ENCODE measurements at regions not wholly inside any gene's neighbourhood (a gene's known extent, or its start where the extent isn't known, plus 50 kb on each side); places are given as distances from the start of the nearest gene placed in this dataset.

DNA sequence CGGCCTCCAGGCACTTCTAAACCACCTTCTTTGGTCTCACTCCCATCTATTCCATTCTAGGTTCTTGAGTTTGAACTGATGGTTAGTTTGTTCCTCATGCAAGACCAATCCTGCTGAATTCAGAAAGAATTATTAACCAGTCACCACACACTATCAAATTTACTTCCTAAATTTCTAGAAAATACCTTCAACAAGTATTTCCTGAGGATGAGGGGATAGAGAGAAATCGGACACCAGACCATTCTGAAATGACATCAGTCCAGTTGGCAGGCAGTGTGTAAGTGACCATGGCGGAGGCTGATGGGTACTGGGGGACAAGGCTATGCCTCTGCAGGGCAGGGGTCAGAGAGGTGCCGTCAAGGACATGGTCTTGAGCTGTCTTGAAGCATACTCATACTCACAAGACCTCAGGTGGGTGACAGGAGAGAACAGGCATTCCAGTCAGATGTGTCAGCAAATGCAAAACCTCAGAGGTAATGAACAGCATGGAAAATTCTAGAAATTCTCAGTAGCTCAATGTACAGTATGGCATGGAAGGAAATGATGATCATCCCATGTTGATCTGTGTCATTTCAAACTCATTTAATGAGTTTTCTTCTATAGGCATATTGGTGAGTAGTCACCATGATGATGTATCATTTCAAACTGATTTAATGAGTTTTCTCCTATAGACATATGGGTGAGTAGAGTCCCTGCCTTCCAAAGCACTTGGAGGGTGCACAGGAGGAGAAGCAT lies 119.6 kb downstream of the DDX1 start:
- Histone ChIP-seq H3K79me2 (ENCODE audit: insufficient read depth, low read length) (no peaks in the 10 kb centered on the region), H3K4me3 (ENCODE audit: insufficient read depth, low read depth, low read length) (no peak overlapping the region), H3K36me3 (ENCODE audit: insufficient read depth, low read length) (no peaks in the 10 kb centered on the region), H3K4me2 (ENCODE audit: low read length) (no peak overlapping the region), H3K27ac (ENCODE audit: low read depth, low read length) (no peak overlapping the region), H3K4me1 (ENCODE audit: insufficient read depth, low read length) (no peaks in the 10 kb centered on the region), H3K27me3 (ENCODE audit: insufficient read depth, low read length) (no peaks in the 10 kb centered on the region), H3K9ac (ENCODE audit: low read length) (no peak overlapping the region), H3K9me3 (ENCODE audit: insufficient read depth, low read depth, low read length) (no peaks in the 10 kb centered on the region), H2AFZ (ENCODE audit: low read depth, low read length) (no peak overlapping the region), H4K20me1 (ENCODE audit: insufficient read depth, low read length) (no peaks in the 10 kb centered on the region)
- H3K4me1 Mint-ChIP-seq (ENCODE audit: low read depth, unreplicated experiment): peaks cover 15% of the 10 kb centered on the region
- no peak for DNase-seq (ENCODE audit: low read depth)
- no peak for FAIRE-seq
- H3K4me3 Mint-ChIP-seq (ENCODE audit: unreplicated experiment): peak overlapping the region; percentile 23
- TF ChIP-seq EZH2 (IDR thresholded peaks at IDR 0.05; ENCODE audit: insufficient read depth, low read length): no peak
- TF ChIP-seq, protein P1, sequence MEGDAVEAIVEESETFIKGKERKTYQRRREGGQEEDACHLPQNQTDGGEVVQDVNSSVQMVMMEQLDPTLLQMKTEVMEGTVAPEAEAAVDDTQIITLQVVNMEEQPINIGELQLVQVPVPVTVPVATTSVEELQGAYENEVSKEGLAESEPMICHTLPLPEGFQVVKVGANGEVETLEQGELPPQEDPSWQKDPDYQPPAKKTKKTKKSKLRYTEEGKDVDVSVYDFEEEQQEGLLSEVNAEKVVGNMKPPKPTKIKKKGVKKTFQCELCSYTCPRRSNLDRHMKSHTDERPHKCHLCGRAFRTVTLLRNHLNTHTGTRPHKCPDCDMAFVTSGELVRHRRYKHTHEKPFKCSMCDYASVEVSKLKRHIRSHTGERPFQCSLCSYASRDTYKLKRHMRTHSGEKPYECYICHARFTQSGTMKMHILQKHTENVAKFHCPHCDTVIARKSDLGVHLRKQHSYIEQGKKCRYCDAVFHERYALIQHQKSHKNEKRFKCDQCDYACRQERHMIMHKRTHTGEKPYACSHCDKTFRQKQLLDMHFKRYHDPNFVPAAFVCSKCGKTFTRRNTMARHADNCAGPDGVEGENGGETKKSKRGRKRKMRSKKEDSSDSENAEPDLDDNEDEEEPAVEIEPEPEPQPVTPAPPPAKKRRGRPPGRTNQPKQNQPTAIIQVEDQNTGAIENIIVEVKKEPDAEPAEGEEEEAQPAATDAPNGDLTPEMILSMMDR (IDR thresholded peaks at IDR 0.05; ENCODE audit: insufficient read depth, low read depth, low read length): no peak
- H3K27me3 Mint-ChIP-seq (ENCODE audit: low read depth, unreplicated experiment): peaks cover 24% of the 10 kb centered on the region
- peaks cover 9% of the 10 kb centered on the region for H3K9me3 Mint-ChIP-seq (ENCODE audit: unreplicated experiment)
- peaks cover 3% of the 10 kb centered on the region for H3K36me3 Mint-ChIP-seq (ENCODE audit: low read depth, unreplicated experiment)
- H3K27ac Mint-ChIP-seq (ENCODE audit: unreplicated experiment): no peak overlapping the region

GRCh38 chr2:15712551-15713342 lies 121.1 kb downstream of the DDX1 start:
- H3K4me1 ChIP-seq (ENCODE audit: insufficient read depth, low read length): no peaks in the 10 kb centered on the region
- no peaks in the 10 kb centered on the region for H3K9me3 ChIP-seq (ENCODE audit: insufficient read depth, low read depth, low read length)
- H3K4me1 Mint-ChIP-seq (ENCODE audit: low read depth, unreplicated experiment): peaks cover 21% of the 10 kb centered on the region
- no peak overlapping the region for H3K4me3 Mint-ChIP-seq (ENCODE audit: unreplicated experiment)
- no peak overlapping the region for H3K9ac ChIP-seq (ENCODE audit: low read length)
- H3K4me3 ChIP-seq (ENCODE audit: insufficient read depth, low read depth, low read length): no peak overlapping the region
- H3K36me3 Mint-ChIP-seq (ENCODE audit: low read depth, unreplicated experiment): peaks cover 3% of the 10 kb centered on the region
- H3K9me3 Mint-ChIP-seq (ENCODE audit: unreplicated experiment): peaks cover 10% of the 10 kb centered on the region
- DNase-seq (ENCODE audit: low read depth): no peak
- no peaks in the 10 kb centered on the region for H4K20me1 ChIP-seq (ENCODE audit: insufficient read depth, low read length)
- H3K27me3 ChIP-seq (ENCODE audit: insufficient read depth, low read length): no peaks in the 10 kb centered on the region
- FAIRE-seq: no peak
- H3K27me3 Mint-ChIP-seq (ENCODE audit: low read depth, unreplicated experiment): peaks cover 30% of the 10 kb centered on the region
- H3K27ac Mint-ChIP-seq (ENCODE audit: unreplicated experiment): no peak overlapping the region
- H3K79me2 ChIP-seq (ENCODE audit: insufficient read depth, low read length): no peaks in the 10 kb centered on the region
- H3K36me3 ChIP-seq (ENCODE audit: insufficient read depth, low read length): no peaks in the 10 kb centered on the region
- no peak overlapping the region for H2AFZ ChIP-seq (ENCODE audit: low read depth, low read length)
- TF ChIP-seq EZH2 (IDR thresholded peaks at IDR 0.05; ENCODE audit: insufficient read depth, low read length): no peak
- TF ChIP-seq, protein P1 (IDR thresholded peaks at IDR 0.05; ENCODE audit: insufficient read depth, low read depth, low read length): no peak
- H3K27ac ChIP-seq (ENCODE audit: low read depth, low read length): no peak overlapping the region
- H3K4me2 ChIP-seq (ENCODE audit: low read length): no peak overlapping the region

Data from astrocyte (in vitro differentiated cells and primary cell).